ENCODE measurements at regions not wholly inside any gene's neighbourhood (a gene's known extent, or its start where the extent isn't known, plus 50 kb on each side); places are given as distances from the start of the nearest gene placed in this dataset.

- no peaks in the 10 kb centered on the region for H3K36me3 ChIP-seq (replicated peaks; ENCODE audit: insufficient read depth, low read depth)
Measured at GRCh38 chr2:226659410-226659809, 140.2 kb downstream of the IRS1 start.

GRCh38 chr2:226658555-226658954 lies 141.1 kb downstream of the IRS1 start:
- H3K4me2 ChIP-seq, result no peak overlapping the region
- no peak for TF ChIP-seq EZH2phosphoT487 (IDR thresholded peaks at IDR 0.05; ENCODE audit: low read depth, severe bottlenecking, unreplicated experiment)
- TF ChIP-seq EZH2 (IDR thresholded peaks at IDR 0.05; ENCODE audit: borderline replicate concordance), result no peak
- no peak for TF ChIP-seq CTCF (IDR thresholded peaks at IDR 0.05; ENCODE audit: poor library complexity)
- DNase-seq (ENCODE audit: low spot score), result no peak
- H4K20me1 ChIP-seq (ENCODE audit: insufficient read depth, poor library complexity, severe bottlenecking), result no peaks in the 10 kb centered on the region
- 82% methylated on average over 2 of the region's 2 CpGs for WGBS (ENCODE audit: low lambda C conversion rate, missing lambda C conversion rate)
- peaks cover 7% of the 10 kb centered on the region for H3K4me1 ChIP-seq (ENCODE audit: insufficient read depth)
- no peak overlapping the region for H3K27ac ChIP-seq
- H3K9me3 ChIP-seq (ENCODE audit: low read depth), result no peaks in the 10 kb centered on the region
- H3K4me3 ChIP-seq, result no peak overlapping the region
- no peaks in the 10 kb centered on the region for H3K9me2 ChIP-seq (replicated peaks; ENCODE audit: insufficient read depth)
- no peaks in the 10 kb centered on the region for H3K27me3 ChIP-seq
- no peaks in the 10 kb centered on the region for H3K36me3 ChIP-seq (replicated peaks; ENCODE audit: insufficient read depth, low read depth)
- H3K79me2 ChIP-seq, result no peaks in the 10 kb centered on the region
- H2AFZ ChIP-seq, result no peak overlapping the region

More at GRCh38 chr2:226659410-226659809, 140.2 kb downstream of the IRS1 start:
- H4K20me1 ChIP-seq (ENCODE audit: insufficient read depth, poor library complexity, severe bottlenecking), result no peaks in the 10 kb centered on the region
- H3K9me2 ChIP-seq (replicated peaks; ENCODE audit: insufficient read depth), result no peaks in the 10 kb centered on the region
- no peak overlapping the region for H3K4me2 ChIP-seq
- no peak overlapping the region for H3K4me3 ChIP-seq
- no peak for DNase-seq (ENCODE audit: low spot score)
- no peak for TF ChIP-seq EZH2phosphoT487 (IDR thresholded peaks at IDR 0.05; ENCODE audit: low read depth, severe bottlenecking, unreplicated experiment)
- no peak for TF ChIP-seq CTCF (IDR thresholded peaks at IDR 0.05; ENCODE audit: poor library complexity)
- no peak for TF ChIP-seq EZH2 (IDR thresholded peaks at IDR 0.05; ENCODE audit: borderline replicate concordance)
- WGBS (ENCODE audit: low lambda C conversion rate, missing lambda C conversion rate), result 89% methylated on average over 6 of the region's 6 CpGs
- H3K27ac ChIP-seq, result no peak overlapping the region
- H3K79me2 ChIP-seq, result no peaks in the 10 kb centered on the region
- peaks cover 7% of the 10 kb centered on the region for H3K4me1 ChIP-seq (ENCODE audit: insufficient read depth)
- no peaks in the 10 kb centered on the region for H3K9me3 ChIP-seq (ENCODE audit: low read depth)
- H3K27me3 ChIP-seq, result no peaks in the 10 kb centered on the region
- no peak overlapping the region for H2AFZ ChIP-seq

- Histone ChIP-seq H3K4me2 (no peak overlapping the region), H3K27ac (no peak overlapping the region), H3K4me3 (no peak overlapping the region)
Measured at GRCh38 chr2:226657340-226658053, 142.1 kb downstream of the IRS1 start.

More at GRCh38 chr2:226657340-226658053, 142.1 kb downstream of the IRS1 start:
- Histone ChIP-seq H3K36me3 (replicated peaks; ENCODE audit: insufficient read depth, low read depth) (no peaks in the 10 kb centered on the region), H3K27me3 (no peaks in the 10 kb centered on the region), H3K79me2 (no peaks in the 10 kb centered on the region), H3K4me1 (ENCODE audit: insufficient read depth) (peaks cover 7% of the 10 kb centered on the region), H4K20me1 (ENCODE audit: insufficient read depth, poor library complexity, severe bottlenecking) (no peaks in the 10 kb centered on the region), H2AFZ (no peak overlapping the region), H3K9me2 (replicated peaks; ENCODE audit: insufficient read depth) (no peaks in the 10 kb centered on the region), H3K9me3 (ENCODE audit: low read depth) (no peaks in the 10 kb centered on the region)
- no peak for DNase-seq (ENCODE audit: low spot score)
- WGBS (ENCODE audit: low lambda C conversion rate, missing lambda C conversion rate), result 85% methylated on average over 6 of the region's 6 CpGs
- TF ChIP-seq EZH2phosphoT487 (IDR thresholded peaks at IDR 0.05; ENCODE audit: low read depth, severe bottlenecking, unreplicated experiment) (no peak), EZH2 (IDR thresholded peaks at IDR 0.05; ENCODE audit: borderline replicate concordance) (no peak), CTCF (IDR thresholded peaks at IDR 0.05; ENCODE audit: poor library complexity) (no peak)

All from hepatocyte (in vitro differentiated cells).